ENCODE measurements at regions not wholly inside any gene's neighbourhood (a gene's known extent, or its start where the extent isn't known, plus 50 kb on each side); places are given as distances from the start of the nearest gene placed in this dataset.

DNA sequence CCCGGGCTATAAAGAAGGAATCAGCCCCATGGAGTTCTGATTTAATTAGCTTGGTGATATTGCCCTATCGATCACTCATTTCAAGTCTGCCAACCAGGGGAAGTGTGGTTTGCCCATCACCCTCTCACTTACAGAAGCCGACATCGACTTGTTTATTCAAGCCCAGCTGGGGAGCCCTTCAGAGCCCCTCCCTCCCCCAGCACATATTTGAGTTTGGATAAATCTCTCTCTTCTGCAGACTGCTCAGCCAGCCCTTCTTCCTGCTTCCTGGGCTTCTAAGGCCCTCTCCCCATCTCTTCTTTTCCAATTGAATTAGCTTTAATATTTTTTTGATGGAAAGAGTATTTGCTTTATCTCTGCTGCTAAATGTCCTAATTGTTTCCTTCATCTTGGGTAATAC is 299.0 kb downstream of the MIAT start:
- Histone ChIP-seq H3K4me1 (no peaks in the 10 kb centered on the region), H3K27ac (no peak overlapping the region), H3K36me3 (no peaks in the 10 kb centered on the region), H3K27me3 (no peaks in the 10 kb centered on the region), H3K4me3 (no peak overlapping the region), H3K9me3 (no peaks in the 10 kb centered on the region)
- no peak for DNase-seq
- TF ChIP-seq, protein P1, sequence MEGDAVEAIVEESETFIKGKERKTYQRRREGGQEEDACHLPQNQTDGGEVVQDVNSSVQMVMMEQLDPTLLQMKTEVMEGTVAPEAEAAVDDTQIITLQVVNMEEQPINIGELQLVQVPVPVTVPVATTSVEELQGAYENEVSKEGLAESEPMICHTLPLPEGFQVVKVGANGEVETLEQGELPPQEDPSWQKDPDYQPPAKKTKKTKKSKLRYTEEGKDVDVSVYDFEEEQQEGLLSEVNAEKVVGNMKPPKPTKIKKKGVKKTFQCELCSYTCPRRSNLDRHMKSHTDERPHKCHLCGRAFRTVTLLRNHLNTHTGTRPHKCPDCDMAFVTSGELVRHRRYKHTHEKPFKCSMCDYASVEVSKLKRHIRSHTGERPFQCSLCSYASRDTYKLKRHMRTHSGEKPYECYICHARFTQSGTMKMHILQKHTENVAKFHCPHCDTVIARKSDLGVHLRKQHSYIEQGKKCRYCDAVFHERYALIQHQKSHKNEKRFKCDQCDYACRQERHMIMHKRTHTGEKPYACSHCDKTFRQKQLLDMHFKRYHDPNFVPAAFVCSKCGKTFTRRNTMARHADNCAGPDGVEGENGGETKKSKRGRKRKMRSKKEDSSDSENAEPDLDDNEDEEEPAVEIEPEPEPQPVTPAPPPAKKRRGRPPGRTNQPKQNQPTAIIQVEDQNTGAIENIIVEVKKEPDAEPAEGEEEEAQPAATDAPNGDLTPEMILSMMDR (IDR thresholded peaks at IDR 0.05) = no peak
- no peak for TF ChIP-seq POLR2A (IDR thresholded peaks at IDR 0.05)

DNA sequence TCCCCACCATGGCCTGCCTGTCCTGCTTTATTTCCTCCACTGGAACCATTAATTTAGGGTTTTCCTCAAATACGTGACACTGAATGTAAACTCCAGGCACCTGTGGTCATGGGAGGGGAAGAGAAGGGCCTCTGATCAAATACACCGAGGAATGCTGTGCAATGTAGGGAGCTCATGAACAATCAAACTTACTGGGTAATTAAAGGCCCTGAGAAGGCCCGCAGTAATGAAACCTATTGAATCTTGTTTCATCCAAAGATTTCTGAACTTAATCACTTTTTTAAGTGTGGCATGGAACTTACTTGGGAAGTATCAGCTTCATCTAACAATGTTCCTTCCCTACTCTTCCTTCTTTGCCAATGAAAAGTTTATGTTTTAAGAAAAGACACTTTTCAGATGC is 299.8 kb downstream of the MIAT start:
- TF ChIP-seq POLR2A (IDR thresholded peaks at IDR 0.05) = no peak
- TF ChIP-seq, protein P1 (IDR thresholded peaks at IDR 0.05) = no peak
- Histone ChIP-seq H3K4me1 (no peaks in the 10 kb centered on the region), H3K4me3 (no peak overlapping the region), H3K27ac (no peak overlapping the region), H3K9me3 (no peaks in the 10 kb centered on the region), H3K27me3 (no peaks in the 10 kb centered on the region), H3K36me3 (no peaks in the 10 kb centered on the region)
- no peak for DNase-seq

DNA sequence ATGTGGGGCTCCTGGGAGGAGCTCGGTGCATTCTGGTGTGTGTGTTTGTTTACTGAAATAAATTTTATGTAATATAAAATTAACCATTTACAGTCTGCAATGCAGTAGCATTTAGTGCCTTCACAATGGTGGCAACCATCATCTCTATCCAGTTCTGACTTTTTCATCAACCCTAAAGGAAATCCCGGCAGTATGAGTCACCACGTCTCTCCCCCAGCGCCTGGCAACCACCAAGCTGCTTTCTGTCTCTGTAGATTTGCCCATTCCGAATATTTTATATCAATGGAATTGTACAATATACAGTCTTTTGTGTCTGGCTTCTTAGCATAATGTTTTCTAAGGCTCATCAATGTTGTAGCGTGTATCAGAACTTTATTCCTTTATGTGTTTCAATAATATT is 300.5 kb downstream of the MIAT start:
- no peaks in the 10 kb centered on the region for H3K4me1 ChIP-seq
- no peak overlapping the region for H3K4me3 ChIP-seq
- no peaks in the 10 kb centered on the region for H3K9me3 ChIP-seq
- no peak overlapping the region for H3K27ac ChIP-seq
- no peak for TF ChIP-seq POLR2A (IDR thresholded peaks at IDR 0.05)
- TF ChIP-seq, protein P1 (IDR thresholded peaks at IDR 0.05) = no peak
- no peak for DNase-seq
- no peaks in the 10 kb centered on the region for H3K36me3 ChIP-seq
- no peaks in the 10 kb centered on the region for H3K27me3 ChIP-seq

DNA sequence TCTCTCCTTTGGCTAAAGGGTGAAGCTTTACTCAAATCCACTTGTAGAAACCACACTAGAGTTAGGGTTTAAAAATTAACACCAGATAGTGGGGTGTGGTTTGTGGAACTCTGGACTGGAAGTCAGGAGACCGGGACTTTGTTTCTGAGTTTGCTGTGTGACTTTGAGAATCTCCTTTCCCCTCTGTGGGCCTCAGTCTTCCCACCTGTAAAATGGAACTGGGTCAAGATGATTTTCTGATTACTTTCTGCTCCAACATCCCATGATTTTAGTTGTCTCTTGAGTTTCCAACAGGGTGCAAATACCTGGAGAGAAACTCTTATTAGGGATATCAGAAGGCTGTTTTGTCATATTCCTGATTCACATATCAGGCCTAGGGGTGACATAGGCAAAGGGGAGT is 301.0 kb downstream of the MIAT start:
- Histone ChIP-seq H3K9me3 (no peaks in the 10 kb centered on the region), H3K36me3 (no peaks in the 10 kb centered on the region), H3K27ac (no peak overlapping the region), H3K27me3 (no peaks in the 10 kb centered on the region), H3K4me3 (no peak overlapping the region), H3K4me1 (no peaks in the 10 kb centered on the region)
- TF ChIP-seq POLR2A (IDR thresholded peaks at IDR 0.05) = no peak
- TF ChIP-seq, protein P1 (IDR thresholded peaks at IDR 0.05) = no peak
- no peak for DNase-seq

DNA sequence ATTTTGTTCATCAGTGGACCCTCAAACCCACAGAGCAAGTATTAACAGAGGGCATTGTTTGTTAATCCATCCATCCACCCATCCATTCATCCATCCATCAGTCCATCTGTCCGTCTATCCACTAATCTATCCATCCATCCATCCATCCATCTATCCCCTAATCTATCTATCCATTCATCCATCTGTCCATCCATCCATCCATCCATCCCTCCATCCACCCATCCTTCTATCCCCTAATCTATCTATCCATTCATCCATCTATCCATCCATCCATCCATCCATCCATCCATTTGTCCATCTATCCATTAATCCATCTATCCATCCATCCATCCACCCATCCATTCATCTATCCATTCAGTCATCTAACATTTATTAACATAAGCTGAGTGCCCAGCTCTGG is 307.3 kb downstream of the MIAT start:
- Histone ChIP-seq H3K4me1 (no peaks in the 10 kb centered on the region), H3K27me3 (no peaks in the 10 kb centered on the region), H3K4me3 (no peak overlapping the region), H3K36me3 (no peaks in the 10 kb centered on the region), H3K27ac (no peak overlapping the region), H3K9me3 (no peaks in the 10 kb centered on the region)
- DNase-seq = no peak
- TF ChIP-seq, protein P1 (IDR thresholded peaks at IDR 0.05) = no peak
- TF ChIP-seq POLR2A (IDR thresholded peaks at IDR 0.05) = no peak

DNA sequence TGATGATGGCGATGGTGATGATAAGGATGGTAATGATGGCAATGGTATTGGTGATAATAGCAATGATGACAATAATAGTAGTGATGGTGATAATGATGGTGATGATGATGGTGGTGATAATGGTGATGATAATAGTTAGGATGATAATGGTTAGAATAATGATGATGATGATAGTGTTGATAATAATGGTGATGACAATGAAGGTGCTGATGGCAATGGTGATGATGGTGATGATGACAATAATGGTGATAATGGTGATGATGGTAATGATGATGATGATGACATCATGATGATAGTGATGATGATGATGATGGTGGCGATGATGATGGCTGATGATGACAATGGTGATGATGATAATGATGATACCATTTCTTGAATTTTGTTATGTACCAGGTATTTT is 309.9 kb downstream of the MIAT start:
- no peak for DNase-seq
- no peak overlapping the region for H3K4me3 ChIP-seq
- H3K4me1 ChIP-seq = no peaks in the 10 kb centered on the region
- H3K27ac ChIP-seq = no peak overlapping the region
- H3K9me3 ChIP-seq = no peaks in the 10 kb centered on the region
- no peaks in the 10 kb centered on the region for H3K36me3 ChIP-seq
- TF ChIP-seq POLR2A (IDR thresholded peaks at IDR 0.05) = no peak
- TF ChIP-seq, protein P1 (IDR thresholded peaks at IDR 0.05) = no peak
- H3K27me3 ChIP-seq = no peaks in the 10 kb centered on the region

Measured in Peyer's patch (tissue), 4 donors.